ENCODE measurements at regions not wholly inside any gene's neighbourhood (a gene's known extent, or its start where the extent isn't known, plus 50 kb on each side); places are given as distances from the start of the nearest gene placed in this dataset.

- DNase-seq, result no peak
- in situ Hi-C loops (cut with HindIII; ENCODE audit: low pct_ligation_motif_present, low pct_unique_long_range_greater_than_20kb, low sequenced_read_pairs), result no loop called here
These were observed 199.0 kb upstream of the ADAMTS16 start for GRCh38 chr5:4941161-4941560.

- in situ Hi-C loops (cut with HindIII; ENCODE audit: low pct_ligation_motif_present, low pct_unique_long_range_greater_than_20kb, low sequenced_read_pairs), result no loop called here
- DNase-seq, result no peak
These were observed 197.9 kb upstream of the ADAMTS16 start for GRCh38 chr5:4941957-4942830.

- no peak for DNase-seq
These were observed 197.3 kb upstream of the ADAMTS16 start for GRCh38 chr5:4942831-4943178.

GRCh38 chr5:4945296-4945695 lies 194.8 kb upstream of the ADAMTS16 start:
- DNase-seq, result no peak
- in situ Hi-C loops (cut with HindIII; ENCODE audit: low pct_ligation_motif_present, low pct_unique_long_range_greater_than_20kb, low sequenced_read_pairs), result no loop called here

More at GRCh38 chr5:4942831-4943178, 197.3 kb upstream of the ADAMTS16 start:
- in situ Hi-C loops (cut with HindIII; ENCODE audit: low pct_ligation_motif_present, low pct_unique_long_range_greater_than_20kb, low sequenced_read_pairs), result no loop called here

GRCh38 chr5:4947106-4947505 lies 193.0 kb upstream of the ADAMTS16 start:
- no peak for DNase-seq
- in situ Hi-C loops (cut with HindIII; ENCODE audit: low pct_ligation_motif_present, low pct_unique_long_range_greater_than_20kb, low sequenced_read_pairs), result no loop called here

GRCh38 chr5:4947893-4948536 lies 192.1 kb upstream of the ADAMTS16 start:
- no peak for DNase-seq
- in situ Hi-C loops (cut with HindIII; ENCODE audit: low pct_ligation_motif_present, low pct_unique_long_range_greater_than_20kb, low sequenced_read_pairs), result no loop called here

- in situ Hi-C loops (cut with HindIII; ENCODE audit: low pct_ligation_motif_present, low pct_unique_long_range_greater_than_20kb, low sequenced_read_pairs), result no loop called here
- no peak for DNase-seq
These were observed 191.0 kb upstream of the ADAMTS16 start for GRCh38 chr5:4949108-4949507.

GRCh38 chr5:4953576-4953975 lies 186.6 kb upstream of the ADAMTS16 start:
- in situ Hi-C loops (cut with HindIII; ENCODE audit: low pct_ligation_motif_present, low pct_unique_long_range_greater_than_20kb, low sequenced_read_pairs), result no loop called here
- DNase-seq, result no peak

GRCh38 chr5:4954048-4954447 lies 186.1 kb upstream of the ADAMTS16 start:
- in situ Hi-C loops (cut with HindIII; ENCODE audit: low pct_ligation_motif_present, low pct_unique_long_range_greater_than_20kb, low sequenced_read_pairs), result no loop called here
- no peak for DNase-seq

GRCh38 chr5:4963265-4963664 lies 176.9 kb upstream of the ADAMTS16 start:
- no peak for DNase-seq
- in situ Hi-C loops (cut with HindIII; ENCODE audit: low pct_ligation_motif_present, low pct_unique_long_range_greater_than_20kb, low sequenced_read_pairs), result no loop called here

GRCh38 chr5:4969351-4969750 lies 170.8 kb upstream of the ADAMTS16 start:
- in situ Hi-C loops (cut with HindIII; ENCODE audit: low pct_ligation_motif_present, low pct_unique_long_range_greater_than_20kb, low sequenced_read_pairs), result no loop called here
- no peak for DNase-seq

- no peak for DNase-seq
- in situ Hi-C loops (cut with HindIII; ENCODE audit: low pct_ligation_motif_present, low pct_unique_long_range_greater_than_20kb, low sequenced_read_pairs), result no loop called here
These were observed 170.0 kb upstream of the ADAMTS16 start for GRCh38 chr5:4970171-4970570.

GRCh38 chr5:4976902-4977301 lies 163.2 kb upstream of the ADAMTS16 start:
- peak; percentile 43 for DNase-seq
- in situ Hi-C loops (cut with HindIII; ENCODE audit: low pct_ligation_motif_present, low pct_unique_long_range_greater_than_20kb, low sequenced_read_pairs), result no loop called here

GRCh38 chr5:4977416-4978110 lies 162.6 kb upstream of the ADAMTS16 start:
- in situ Hi-C loops (cut with HindIII; ENCODE audit: low pct_ligation_motif_present, low pct_unique_long_range_greater_than_20kb, low sequenced_read_pairs), result no loop called here
- DNase-seq, result no peak

GRCh38 chr5:4980201-4980600 lies 159.9 kb upstream of the ADAMTS16 start:
- in situ Hi-C loops (cut with HindIII; ENCODE audit: low pct_ligation_motif_present, low pct_unique_long_range_greater_than_20kb, low sequenced_read_pairs), result no loop called here
- DNase-seq, result no peak

GRCh38 chr5:4981608-4982007 lies 158.5 kb upstream of the ADAMTS16 start:
- no peak for DNase-seq
- in situ Hi-C loops (cut with HindIII; ENCODE audit: low pct_ligation_motif_present, low pct_unique_long_range_greater_than_20kb, low sequenced_read_pairs), result no loop called here

- in situ Hi-C loops (cut with HindIII; ENCODE audit: low pct_ligation_motif_present, low pct_unique_long_range_greater_than_20kb, low sequenced_read_pairs), result no loop called here
- DNase-seq, result no peak
These were observed 156.4 kb upstream of the ADAMTS16 start for GRCh38 chr5:4983701-4984100.

- in situ Hi-C loops (cut with HindIII; ENCODE audit: low pct_ligation_motif_present, low pct_unique_long_range_greater_than_20kb, low sequenced_read_pairs), result no loop called here
- DNase-seq, result no peak
These were observed 155.7 kb upstream of the ADAMTS16 start for GRCh38 chr5:4984461-4984860.

- in situ Hi-C loops (cut with HindIII; ENCODE audit: low pct_ligation_motif_present, low pct_unique_long_range_greater_than_20kb, low sequenced_read_pairs), result no loop called here
- DNase-seq, result no peak
These were observed 152.7 kb upstream of the ADAMTS16 start for GRCh38 chr5:4987431-4987830.
